Endothelial cell of umbilical vein (primary cell): ENCODE measurements at regions not wholly inside any gene's neighbourhood (a gene's known extent, or its start where the extent isn't known, plus 50 kb on each side); places are given as distances from the start of the nearest gene placed in this dataset.

Experiments used
- BruUV-seq: library from RNA; stranded (reverse); fragments of 400-500 nt; replicated peaks from 2 replicates; lab custom pipeline; 2021; lab: Mats Ljungman, UMichigan
- CTCF ChIA-PET: fragments of 300-600, 350-600 bp; sonication (Branson Sonifier 250); formaldehyde crosslinking; loops from one replicate; lab custom pipeline; 2021; ENCODE audit warnings: antibody characterized with exemption, inconsistent platforms; lab: Charles Lee
- POLR2A ChIA-PET: fragments of 300-600, 350-600 bp; sonication (Branson Sonifier 250); formaldehyde crosslinking; loops from one replicate; lab custom pipeline; 2021; ENCODE audit warnings: antibody characterized with exemption, inconsistent platforms; lab: Charles Lee
- DNase-seq: peaks from one replicate; pipeline ENCODE4 v3.0.0-alpha.2; 2011; ENCODE audit warnings: low read depth, low spot score
- FAIRE-seq: peaks from 2 replicates; lab custom pipeline; 2011; peaks lifted over from hg19 to GRCh38; lab: Jason Lieb, UNC
- H2AFZ ChIP-seq: 2 replicates; pipeline ENCODE4 v1.6.0; 2012; ENCODE audit warnings: low read depth, low read length, control low read depth, inconsistent platforms
- H3K27ac ChIP-seq: 2 replicates; pipeline ENCODE4 v1.5.1; 2011; ENCODE audit warnings: low read depth, mild to moderate bottlenecking, control low read depth, low read length, moderate library complexity; ENCODE audit not compliant: insufficient read depth
- H3K27me3 ChIP-seq, 2 experiments: 2 replicates each; pipeline versions ENCODE4 v1.6.0 to v1.6.1; 2011; ENCODE audit warnings: low read length in 2 of 2, mixed read lengths in 1 of 2; ENCODE audit not compliant: control insufficient read depth in 2 of 2, insufficient read depth in 2 of 2
- H3K36me3 ChIP-seq, 2 experiments: 2 replicates in 1 of 2; 3 replicates in 1 of 2; pipeline ENCODE4 v1.5.1; 2011; ENCODE audit warnings: low read length in 2 of 2, mild to moderate bottlenecking in 1 of 2, moderate library complexity in 1 of 2; ENCODE audit not compliant: control insufficient read depth in 2 of 2, insufficient read depth in 2 of 2; ENCODE audit errors: extremely low read depth in 1 of 2
- H3K4me1 ChIP-seq: 3 replicates; pipeline ENCODE4 v1.5.1; 2011; ENCODE audit warnings: mild to moderate bottlenecking, low read length; ENCODE audit not compliant: control insufficient read depth, insufficient read depth; ENCODE audit errors: extremely low read depth
- H3K4me2 ChIP-seq: 2 replicates; pipeline ENCODE4 v1.6.1; 2011; ENCODE audit warnings: low read length, control low read depth, mixed read lengths; ENCODE audit not compliant: insufficient read depth
- H3K4me3 ChIP-seq, 3 experiments: fragments of 200-600 bp in 1 of 3; sonication (generic), shearing (Covaris generic) in 1 of 3; replicated peaks in 1 of 3; 2 replicates each; pipeline ENCODE4 v1.5.1; 2011 to 2016; ENCODE audit warnings: control low read depth in 3 of 3, low read length in 3 of 3, mild to moderate bottlenecking in 2 of 3, inconsistent platforms in 1 of 3, low read depth in 1 of 3, moderate library complexity in 1 of 3; ENCODE audit not compliant: insufficient read depth in 1 of 3
- H3K79me2 ChIP-seq: 2 replicates; pipeline ENCODE4 v1.6.0; 2012; ENCODE audit warnings: low read length, inconsistent platforms; ENCODE audit not compliant: control insufficient read depth, insufficient read depth
- H3K9ac ChIP-seq: replicated peaks from 2 replicates; pipeline ENCODE3; 2011; ENCODE audit warnings: low read length, control low read depth; ENCODE audit not compliant: insufficient read depth; ENCODE audit errors: extremely low read depth
- H3K9me1 ChIP-seq: replicated peaks from 3 replicates; pipeline ENCODE4 v1.6.0; 2011; ENCODE audit warnings: mild to moderate bottlenecking, low read length; ENCODE audit not compliant: control insufficient read depth, insufficient read depth; ENCODE audit errors: extremely low read depth
- H3K9me3 ChIP-seq: replicated peaks from 2 replicates; pipeline ENCODE4 v1.5.1; 2012; ENCODE audit warnings: low read length, inconsistent platforms; ENCODE audit not compliant: control insufficient read depth, insufficient read depth
- H4K20me1 ChIP-seq: replicated peaks from 2 replicates; pipeline ENCODE3; 2011; ENCODE audit warnings: mild to moderate bottlenecking, low read length; ENCODE audit not compliant: control insufficient read depth, insufficient read depth; ENCODE audit errors: extremely low read depth
- CTCF ChIP-seq, 2 donors: IDR thresholded peaks; 1 replicate in 1 of 2; 2 replicates in 1 of 2; pipeline ENCODE4 v1.5.1; 2011; ENCODE audit warnings: low read length in 2 of 2, mild to moderate bottlenecking in 2 of 2, moderate library complexity in 2 of 2, control low read depth in 1 of 2, inconsistent platforms in 1 of 2, low read depth in 1 of 2; ENCODE audit not compliant: insufficient read depth in 1 of 2; ENCODE audit errors: extremely low read depth in 1 of 2
- EZH2 ChIP-seq: IDR thresholded peaks from 2 replicates; pipeline ENCODE4 v1.6.1; 2012; ENCODE audit warnings: borderline replicate concordance, low read depth, mild to moderate bottlenecking, moderate library complexity, low read length, inconsistent platforms; ENCODE audit not compliant: severe bottlenecking
- FOS ChIP-seq: IDR thresholded peaks from 2 replicates; pipeline ENCODE4 v1.6.1; 2011; ENCODE audit warnings: mild to moderate bottlenecking, low read length, moderate library complexity, borderline replicate concordance; ENCODE audit not compliant: insufficient read depth
- GATA2 ChIP-seq: IDR thresholded peaks from 2 replicates; pipeline ENCODE4 v1.7.0; 2011; ENCODE audit warnings: low read depth, mild to moderate bottlenecking, moderate library complexity, mixed read lengths, low read length; ENCODE audit not compliant: insufficient read length, insufficient read depth
- JUN ChIP-seq: IDR thresholded peaks from 2 replicates; pipeline ENCODE4 v1.6.1; 2011; ENCODE audit warnings: borderline replicate concordance, low read depth; ENCODE audit not compliant: insufficient read length, insufficient read depth
- MAX ChIP-seq: IDR thresholded peaks from 2 replicates; pipeline ENCODE4 v1.6.1; 2011; ENCODE audit not compliant: insufficient read depth, insufficient read length
- MYC ChIP-seq: IDR thresholded peaks from one replicate; pipeline ENCODE4 v1.6.1; 2011; ENCODE audit warnings: mild to moderate bottlenecking, low read depth, low read length
- POLR2A ChIP-seq: IDR thresholded peaks from 2 replicates; pipeline ENCODE4 v1.6.1; 2012; ENCODE audit warnings: low read depth, mild to moderate bottlenecking, control low read depth, low read length
- POLR2AphosphoS5 ChIP-seq: IDR thresholded peaks from 2 replicates; pipeline ENCODE4 v1.6.1; 2012; ENCODE audit warnings: low read depth, mild to moderate bottlenecking, control low read depth, low read length, moderate library complexity; ENCODE audit not compliant: insufficient read depth
- dilution Hi-C: fragments of 300-500 bp; cut with MboI; formaldehyde crosslinking; loops from one replicate; pipeline ENCODE4 v1.15.0; 2019; ENCODE audit warnings: low sequenced_read_pairs; ENCODE audit not compliant: extremely low pct_ligation_motif_present
- intact Hi-C: fragments of 100-400 bp; cut with micrococcal nuclease; formaldehyde crosslinking; loops from one replicate; pipeline ENCODE4 v1.10.0; 2022

DNA sequence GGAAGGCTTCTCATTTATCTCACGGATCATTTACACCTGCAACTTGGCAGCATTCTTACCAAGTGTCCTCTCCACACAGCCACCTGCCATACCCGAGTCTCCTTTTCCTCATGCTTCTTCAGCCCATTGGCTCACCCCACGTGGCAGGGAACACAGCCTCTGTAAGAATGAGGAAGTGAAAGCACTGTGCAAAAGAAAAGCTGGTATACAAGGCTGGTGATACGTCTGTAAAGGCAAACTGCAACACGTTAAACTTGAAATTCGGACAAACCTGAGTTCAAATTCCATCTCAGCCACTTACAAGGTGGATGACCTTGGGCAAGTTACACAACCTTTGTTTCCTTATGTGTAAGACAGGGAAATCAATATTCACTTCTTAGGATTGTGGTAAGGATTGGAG is 164.0 kb upstream of the RASGEF1B start:
- Histone ChIP-seq H3K4me3 (no peak overlapping the region), H3K9me3 (no peaks in the 10 kb centered on the region), H3K79me2 (no peaks in the 10 kb centered on the region), H3K27ac (no peak overlapping the region), H3K9ac (no peak overlapping the region), H4K20me1 (no peaks in the 10 kb centered on the region), H3K36me3 (no peaks in the 10 kb centered on the region), H3K4me2 (no peak overlapping the region), H2AFZ (no peak overlapping the region), H3K27me3 (no peaks in the 10 kb centered on the region), H3K4me1 (no peaks in the 10 kb centered on the region), H3K9me1 (no peaks in the 10 kb centered on the region)
- no peak for TF ChIP-seq POLR2AphosphoS5
- no peak for TF ChIP-seq MYC
- no peak for TF ChIP-seq FOS
- TF ChIP-seq JUN: no peak
- TF ChIP-seq MAX: no peak
- TF ChIP-seq GATA2: no peak
- TF ChIP-seq EZH2: no peak
- TF ChIP-seq CTCF (IDR thresholded peaks at IDR 0.05; ENCODE audit: extremely low read depth in 1 of 2, insufficient read depth in 1 of 2, low read depth in 1 of 2, low read length in 2 of 2): no peak
- TF ChIP-seq POLR2A: no peak
- DNase-seq: no peak
- dilution Hi-C loops (no loop called here), intact Hi-C loops (no loop called here)
- no peak for FAIRE-seq
- BruUV-seq: no TSS peak
- ChIA-PET CTCF (no interaction called here), POLR2A (no interaction called here)
